HUES64 (cell line): ENCODE measurements at regions not wholly inside any gene's neighbourhood (a gene's known extent, or its start where the extent isn't known, plus 50 kb on each side); places are given as distances from the start of the nearest gene placed in this dataset.
A peak's percentile ranks its signal among the peaks of the same experiment; 100 is the strongest.

Source experiments
- H3K27ac ChIP-seq: 2 replicates; pipeline ENCODE4 v1.7.0; 2013; ENCODE audit warnings: low read depth, low read length, inconsistent platforms
- H3K27me3 ChIP-seq: 2 replicates; pipeline ENCODE4 v1.6.1; 2013; ENCODE audit warnings: mild to moderate bottlenecking, low read length; ENCODE audit not compliant: insufficient read depth
- H3K36me3 ChIP-seq: 2 replicates; pipeline ENCODE4 v1.6.1; 2013; ENCODE audit warnings: mild to moderate bottlenecking, low read length; ENCODE audit not compliant: insufficient read depth
- H3K4me1 ChIP-seq: 2 replicates; pipeline ENCODE4 v1.6.1; 2013; ENCODE audit warnings: mild to moderate bottlenecking, low read length, moderate library complexity; ENCODE audit not compliant: insufficient read depth
- H3K4me3 ChIP-seq: 2 replicates; pipeline ENCODE4 v1.5.1; 2013; ENCODE audit warnings: mild to moderate bottlenecking, low read length, moderate library complexity
- H3K9ac ChIP-seq: 2 replicates; pipeline ENCODE4 v1.6.1; 2013; ENCODE audit warnings: mild to moderate bottlenecking, low read depth, low read length
- H3K9me3 ChIP-seq: 2 replicates; pipeline ENCODE4 v1.6.1; 2013; ENCODE audit warnings: low read depth, low read length; ENCODE audit not compliant: insufficient read depth
- WGBS: fragments of 150-250, 120-280 bp; methylation state at CpG from one replicate; pipeline ENCODE4 v1.1.7; 2013; ENCODE audit warnings: missing lambda C conversion rate; 5-methylcytosine and 5-hydroxymethylcytosine counted together

GRCh38 chr4:134551348-134551747 lies 349.8 kb upstream of the PABPC4L start:
- 87% methylated on average over 2 of the region's 2 CpGs for WGBS
- Histone ChIP-seq H3K9me3 (peaks cover 28% of the 10 kb centered on the region), H3K27me3 (no peaks in the 10 kb centered on the region), H3K4me1 (peaks cover 21% of the 10 kb centered on the region), H3K4me3 (no peak overlapping the region), H3K36me3 (no peaks in the 10 kb centered on the region), H3K9ac (no peak overlapping the region), H3K27ac (peak overlapping the region; percentile 61; the same call in 1 of the 2 replicates)

GRCh38 chr4:134548052-134548628 lies 346.6 kb upstream of the PABPC4L start:
- peaks cover 30% of the 10 kb centered on the region for H3K9me3 ChIP-seq
- H3K27ac ChIP-seq, result no peak overlapping the region
- no peaks in the 10 kb centered on the region for H3K27me3 ChIP-seq
- H3K36me3 ChIP-seq, result no peaks in the 10 kb centered on the region
- H3K9ac ChIP-seq, result no peak overlapping the region
- H3K4me3 ChIP-seq, result no peak overlapping the region
- H3K4me1 ChIP-seq, result peaks cover 24% of the 10 kb centered on the region

DNA sequence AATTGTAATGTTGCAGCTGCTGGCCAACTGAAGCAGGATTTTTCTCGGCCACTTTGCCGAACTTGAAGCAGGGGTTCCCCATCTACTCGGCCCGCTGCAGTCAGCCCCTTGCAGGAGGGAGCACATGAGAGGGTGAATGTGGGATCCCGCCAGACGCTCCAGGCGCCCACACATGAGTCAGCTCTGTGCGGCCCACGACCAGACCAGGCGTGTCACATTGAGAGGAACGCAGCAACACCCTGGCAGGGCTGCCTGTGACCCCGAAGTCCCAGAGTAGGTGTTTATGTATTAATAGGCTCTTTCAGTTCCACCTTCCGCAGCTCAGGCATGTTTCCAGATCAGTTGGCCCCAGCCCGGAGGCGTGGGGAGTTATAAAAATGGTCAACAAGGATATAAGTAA lies 344.7 kb upstream of the PABPC4L start:
- no peaks in the 10 kb centered on the region for H3K36me3 ChIP-seq
- H3K27ac ChIP-seq, result no peak overlapping the region
- H3K4me3 ChIP-seq, result no peak overlapping the region
- no peak overlapping the region for H3K9ac ChIP-seq
- WGBS, result 97% methylated on average over 13 of the region's 15 CpGs
- H3K4me1 ChIP-seq, result peaks cover 7% of the 10 kb centered on the region; the same call in 1 of the 2 replicates
- peaks cover 30% of the 10 kb centered on the region for H3K9me3 ChIP-seq
- no peaks in the 10 kb centered on the region for H3K27me3 ChIP-seq

- 0 out of 2 replicates have a peak, but pooled peaks cover 6% of the 10 kb centered on the region for H3K4me1 ChIP-seq
- 0 out of 2 replicates have a peak overlapping the region, but pooled peaks have one; percentile 15 for H3K27ac ChIP-seq
- no peak overlapping the region for H3K4me3 ChIP-seq
- 91% methylated on average over 1 of the region's 2 CpGs for WGBS
- H3K27me3 ChIP-seq, result no peaks in the 10 kb centered on the region
- H3K9ac ChIP-seq, result no peak overlapping the region
- peaks cover 29% of the 10 kb centered on the region for H3K9me3 ChIP-seq
- no peaks in the 10 kb centered on the region for H3K36me3 ChIP-seq
Observed at GRCh38 chr4:134544303-134544770, 342.7 kb upstream of the PABPC4L start.

DNA sequence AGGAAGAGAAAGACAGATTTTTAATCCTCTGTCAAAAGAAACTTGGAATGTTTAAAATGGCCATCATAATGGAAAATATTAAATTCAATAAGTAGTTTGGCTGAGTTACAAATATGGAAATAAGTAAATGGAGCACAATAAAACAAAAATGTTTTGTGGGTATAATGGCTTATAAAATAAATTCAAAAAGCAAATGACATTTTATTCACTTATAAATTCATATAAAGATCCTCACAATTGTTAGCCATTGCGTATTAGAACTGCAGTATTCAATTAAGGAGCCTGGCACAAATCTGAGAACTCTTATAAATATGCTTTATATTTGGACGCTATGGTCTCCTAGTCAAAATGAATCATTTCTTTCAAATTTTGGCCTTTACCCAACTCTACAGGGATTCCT lies 339.0 kb upstream of the PABPC4L start:
- no peak overlapping the region for H3K4me3 ChIP-seq
- no peaks in the 10 kb centered on the region for H3K36me3 ChIP-seq
- 100% methylated on average over 2 of the region's 2 CpGs for WGBS
- H3K27me3 ChIP-seq, result no peaks in the 10 kb centered on the region
- no peaks in the 10 kb centered on the region for H3K9me3 ChIP-seq
- no peak overlapping the region for H3K9ac ChIP-seq
- H3K27ac ChIP-seq, result no peak overlapping the region
- 0 out of 2 replicates have a peak, but pooled peaks cover 6% of the 10 kb centered on the region for H3K4me1 ChIP-seq

DNA sequence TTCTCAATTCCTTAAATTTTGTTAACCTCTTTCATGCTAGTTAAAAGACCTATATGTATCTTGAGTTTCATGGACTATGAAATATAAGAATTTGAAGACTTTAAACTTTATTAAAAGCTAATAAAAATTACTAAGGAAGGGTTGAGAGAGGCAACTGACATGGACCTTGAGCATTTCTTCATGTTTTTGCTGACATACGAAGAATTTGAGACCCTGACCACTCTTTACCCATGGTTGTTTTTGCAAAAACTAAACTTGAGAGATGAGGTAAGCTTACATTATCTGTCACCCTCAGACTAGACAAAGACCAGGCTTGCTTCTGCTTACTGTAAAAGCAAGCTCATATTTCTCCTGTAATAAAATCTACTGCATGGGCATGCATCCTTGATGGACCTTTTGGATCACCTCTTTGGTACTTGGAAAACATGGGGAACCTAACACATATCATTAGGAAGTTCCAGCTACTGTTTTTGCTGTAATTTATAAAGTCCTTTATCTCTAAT lies 338.2 kb upstream of the PABPC4L start:
- WGBS, result 100% methylated on average over 1 of the region's 1 CpG
- Histone ChIP-seq H3K9ac (no peak overlapping the region), H3K36me3 (no peaks in the 10 kb centered on the region), H3K4me1 (0 out of 2 replicates have a peak, but pooled peaks cover 6% of the 10 kb centered on the region), H3K27ac (no peak overlapping the region), H3K9me3 (no peaks in the 10 kb centered on the region), H3K27me3 (no peaks in the 10 kb centered on the region), H3K4me3 (no peak overlapping the region)

DNA sequence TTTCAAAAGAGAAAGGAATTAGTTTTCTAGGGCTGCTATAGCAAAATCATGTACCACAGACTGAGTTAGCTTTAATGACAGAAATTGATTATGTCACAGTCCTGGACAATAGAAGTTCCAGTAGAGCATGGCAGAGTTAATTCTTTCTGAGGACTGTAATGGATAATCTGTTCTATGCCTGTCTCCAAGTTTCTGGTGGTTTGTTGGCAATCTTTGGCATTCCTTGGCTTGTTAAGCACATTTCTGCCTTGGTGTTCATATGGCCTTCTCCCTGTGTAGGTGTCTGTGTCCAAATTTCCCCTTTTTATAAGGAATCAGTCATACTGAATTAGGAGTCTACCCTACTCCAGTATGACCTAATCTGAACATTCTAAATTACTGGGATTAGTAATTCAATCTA lies 336.1 kb upstream of the PABPC4L start:
- H3K27me3 ChIP-seq, result no peaks in the 10 kb centered on the region
- H3K27ac ChIP-seq, result no peak overlapping the region
- no peak overlapping the region for H3K4me3 ChIP-seq
- H3K4me1 ChIP-seq, result no peaks in the 10 kb centered on the region
- no peaks in the 10 kb centered on the region for H3K9me3 ChIP-seq
- H3K36me3 ChIP-seq, result no peaks in the 10 kb centered on the region
- H3K9ac ChIP-seq, result no peak overlapping the region

- Histone ChIP-seq H3K4me1 (peaks cover 7% of the 10 kb centered on the region; the same call in 1 of the 2 replicates), H3K27ac (no peak overlapping the region), H3K36me3 (no peaks in the 10 kb centered on the region), H3K27me3 (no peaks in the 10 kb centered on the region), H3K9ac (no peak overlapping the region), H3K9me3 (no peaks in the 10 kb centered on the region), H3K4me3 (no peak overlapping the region)
- 97% methylated on average over 2 of the region's 3 CpGs for WGBS
Observed at GRCh38 chr4:134533068-134533467, 331.5 kb upstream of the PABPC4L start.

DNA sequence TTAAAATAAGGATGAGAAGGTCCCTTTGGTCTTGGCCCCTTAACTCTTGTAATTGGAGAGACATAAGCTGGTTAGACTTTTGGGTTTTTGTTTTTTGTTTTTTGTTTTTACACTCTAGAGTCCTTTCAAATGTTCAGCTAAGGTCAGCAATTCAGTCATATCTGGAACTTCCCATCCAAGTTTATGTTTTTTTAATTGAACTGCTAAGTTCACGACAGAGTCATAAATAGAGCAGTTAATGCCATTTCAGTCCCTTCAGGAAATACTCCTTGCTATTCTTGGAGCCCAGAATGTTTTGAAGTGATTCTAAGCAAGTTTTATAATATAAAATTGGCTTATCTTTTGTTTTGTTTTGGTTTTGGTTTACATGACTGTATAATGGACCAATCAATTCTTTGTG lies 329.4 kb upstream of the PABPC4L start:
- Histone ChIP-seq H3K27me3 (no peaks in the 10 kb centered on the region), H3K9ac (no peak overlapping the region), H3K27ac (no peak overlapping the region), H3K9me3 (no peaks in the 10 kb centered on the region), H3K4me3 (no peak overlapping the region), H3K36me3 (no peaks in the 10 kb centered on the region), H3K4me1 (peaks cover 7% of the 10 kb centered on the region; the same call in 1 of the 2 replicates)
- 81% methylated on average over 1 of the region's 1 CpG for WGBS

GRCh38 chr4:134529629-134530028 lies 328.0 kb upstream of the PABPC4L start:
- Histone ChIP-seq H3K36me3 (no peaks in the 10 kb centered on the region), H3K9ac (no peak overlapping the region), H3K4me3 (no peak overlapping the region), H3K9me3 (no peaks in the 10 kb centered on the region), H3K27ac (peak overlapping the region; percentile 73), H3K27me3 (no peaks in the 10 kb centered on the region), H3K4me1 (peaks cover 7% of the 10 kb centered on the region; the same call in 1 of the 2 replicates)
- 100% methylated on average over 1 of the region's 1 CpG for WGBS

GRCh38 chr4:134518574-134519217 lies 317.1 kb upstream of the PABPC4L start:
- Histone ChIP-seq H3K9me3 (no peaks in the 10 kb centered on the region), H3K36me3 (no peaks in the 10 kb centered on the region), H3K4me3 (no peak overlapping the region), H3K27me3 (no peaks in the 10 kb centered on the region), H3K27ac (peak overlapping the region; percentile 42; the same call in 1 of the 2 replicates), H3K9ac (no peak overlapping the region), H3K4me1 (peaks cover 19% of the 10 kb centered on the region)
- 60% methylated on average over 3 of the region's 3 CpGs for WGBS
